ENCODE measurements at regions not wholly inside any gene's neighbourhood (a gene's known extent, or its start where the extent isn't known, plus 50 kb on each side); places are given as distances from the start of the nearest gene placed in this dataset.

DNA sequence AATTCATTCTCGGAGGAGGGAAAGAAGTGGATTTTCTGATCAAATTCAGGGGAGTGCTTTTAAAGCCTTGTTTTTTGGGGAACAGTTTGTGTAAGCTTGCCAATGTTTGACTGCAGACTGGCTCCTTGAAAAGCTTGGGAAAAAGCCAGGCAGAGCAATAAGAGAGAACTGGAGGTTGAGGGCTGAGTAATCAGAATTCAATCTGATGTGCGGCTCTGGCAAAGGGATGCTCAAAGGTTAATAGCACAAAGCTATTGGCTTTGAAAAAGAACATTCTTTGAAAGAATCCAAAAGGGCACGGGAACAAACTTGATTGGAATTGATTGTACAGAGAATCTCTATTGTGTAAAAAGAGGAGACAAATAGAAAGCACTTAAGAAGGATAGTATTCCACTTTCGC, 279.3 kb downstream of the YTHDC2 start:
- Histone ChIP-seq H4K5ac (ENCODE audit: insufficient read length, low read depth, low read length) (no peak overlapping the region), H3K9ac (ENCODE audit: extremely low read depth, insufficient read length, low read length) (no peak overlapping the region), H3T11ph (ENCODE audit: low read length) (no peak overlapping the region), H3K27me3 (ENCODE audit: insufficient read depth, low read length) (no peaks in the 10 kb centered on the region), H3K4me2 (ENCODE audit: insufficient read depth, insufficient read length, low read length) (no peak overlapping the region), H3K56ac (ENCODE audit: insufficient read length, low read depth, low read length) (no peak overlapping the region), H2BK5ac (ENCODE audit: insufficient read length, low read length) (no peak overlapping the region), H2AK5ac (ENCODE audit: insufficient read length, low read length) (no peak overlapping the region), H4K20me1 (ENCODE audit: control insufficient read depth, insufficient read depth, insufficient read length) (no peaks in the 10 kb centered on the region), H3K23me2 (ENCODE audit: insufficient read length, low read depth, low read length, poor library complexity, severe bottlenecking) (no peaks in the 10 kb centered on the region), H3K79me2 (ENCODE audit: insufficient read depth, low read length) (no peaks in the 10 kb centered on the region), H3K4ac (ENCODE audit: low read depth, low read length) (no peak overlapping the region), H3K14ac (ENCODE audit: insufficient read depth, low read length) (no peak overlapping the region), H2AFZ (ENCODE audit: low read length) (no peak overlapping the region), H3K4me1 (ENCODE audit: insufficient read depth, low read length) (no peaks in the 10 kb centered on the region), H3K18ac (ENCODE audit: insufficient read length, low read depth, low read length) (no peak overlapping the region), H3K9me3 (ENCODE audit: control insufficient read depth, low read depth, low read length) (no peaks in the 10 kb centered on the region), H4K91ac (ENCODE audit: insufficient read length, low read depth, low read length) (no peak overlapping the region), H2BK12ac (ENCODE audit: insufficient read length, low read depth, low read length) (no peak overlapping the region), H4K8ac (replicated peaks; ENCODE audit: insufficient read length, low read depth, low read length) (no peak overlapping the region), H3K79me1 (ENCODE audit: insufficient read depth, low read depth, low read length, poor library complexity, severe bottlenecking) (no peaks in the 10 kb centered on the region), H3K23ac (ENCODE audit: insufficient read length, low read depth, low read length) (no peak overlapping the region), H3K27ac (ENCODE audit: insufficient read length, low read depth, low read length) (no peak overlapping the region), H2BK15ac (ENCODE audit: low read depth, low read length) (no peak overlapping the region), H2BK20ac (ENCODE audit: low read depth, low read length, poor library complexity, severe bottlenecking) (no peak overlapping the region), H2BK120ac (ENCODE audit: low read depth, low read length, poor library complexity, severe bottlenecking) (no peak overlapping the region)
- Mint-ChIP-seq H3K4me3 (no peak overlapping the region), H3K9me3 (no peaks in the 10 kb centered on the region), H3K27ac (no peak overlapping the region), H3K36me3 (ENCODE audit: insufficient read depth in 1 of 3, low read depth in 3 of 3) (no peaks in the 10 kb centered on the region), H3K27me3 (ENCODE audit: low read depth) (no peaks in the 10 kb centered on the region), H3K4me1 (no peaks in the 10 kb centered on the region)
- TF ChIP-seq, protein P1, sequence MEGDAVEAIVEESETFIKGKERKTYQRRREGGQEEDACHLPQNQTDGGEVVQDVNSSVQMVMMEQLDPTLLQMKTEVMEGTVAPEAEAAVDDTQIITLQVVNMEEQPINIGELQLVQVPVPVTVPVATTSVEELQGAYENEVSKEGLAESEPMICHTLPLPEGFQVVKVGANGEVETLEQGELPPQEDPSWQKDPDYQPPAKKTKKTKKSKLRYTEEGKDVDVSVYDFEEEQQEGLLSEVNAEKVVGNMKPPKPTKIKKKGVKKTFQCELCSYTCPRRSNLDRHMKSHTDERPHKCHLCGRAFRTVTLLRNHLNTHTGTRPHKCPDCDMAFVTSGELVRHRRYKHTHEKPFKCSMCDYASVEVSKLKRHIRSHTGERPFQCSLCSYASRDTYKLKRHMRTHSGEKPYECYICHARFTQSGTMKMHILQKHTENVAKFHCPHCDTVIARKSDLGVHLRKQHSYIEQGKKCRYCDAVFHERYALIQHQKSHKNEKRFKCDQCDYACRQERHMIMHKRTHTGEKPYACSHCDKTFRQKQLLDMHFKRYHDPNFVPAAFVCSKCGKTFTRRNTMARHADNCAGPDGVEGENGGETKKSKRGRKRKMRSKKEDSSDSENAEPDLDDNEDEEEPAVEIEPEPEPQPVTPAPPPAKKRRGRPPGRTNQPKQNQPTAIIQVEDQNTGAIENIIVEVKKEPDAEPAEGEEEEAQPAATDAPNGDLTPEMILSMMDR (conservative IDR thresholded peaks at IDR 0.05), result no peak
- no peak for DNase-seq
- no CpG with 5 or more reads among the region's 4 CpGs for WGBS (ENCODE audit: extremely low coverage, insufficient read length, low lambda C conversion rate)
